CD4-positive, alpha-beta T cell treated with Interleukin-17A for 1 hour (primary cell): ENCODE measurements at regions not wholly inside any gene's neighbourhood (a gene's known extent, or its start where the extent isn't known, plus 50 kb on each side); places are given as distances from the start of the nearest gene placed in this dataset.

Source experiments
- DNase-seq: peaks from one replicate; pipeline ENCODE4 v3.0.0-alpha.2; 2020

- DNase-seq: no peak
These were observed 59.6 kb downstream of the ARL6IP4 start for GRCh38 chr12:123040106-123040505.

GRCh38 chr12:123038966-123039365 lies 58.5 kb downstream of the ARL6IP4 start:
- no peak for DNase-seq

- DNase-seq: no peak
These were observed 58.0 kb downstream of the ARL6IP4 start for GRCh38 chr12:123038486-123038885.

GRCh38 chr12:123037791-123038190 lies 57.3 kb downstream of the ARL6IP4 start:
- no peak for DNase-seq

- DNase-seq: no peak
These were observed 56.2 kb downstream of the ARL6IP4 start for GRCh38 chr12:123036466-123037285.

- DNase-seq: no peak
These were observed 55.4 kb downstream of the ARL6IP4 start for GRCh38 chr12:123035841-123036240.

GRCh38 chr12:123034865-123035264 lies 54.4 kb downstream of the ARL6IP4 start:
- DNase-seq: no peak

GRCh38 chr12:123034022-123034541 lies 53.6 kb downstream of the ARL6IP4 start:
- no peak for DNase-seq

- DNase-seq: no peak
These were observed 53.0 kb downstream of the ARL6IP4 start for GRCh38 chr12:123033392-123034021.

GRCh38 chr12:123032736-123033391 lies 52.4 kb downstream of the ARL6IP4 start:
- DNase-seq: no peak
